D721Med (cell line): ENCODE measurements at regions not wholly inside any gene's neighbourhood (a gene's known extent, or its start where the extent isn't known, plus 50 kb on each side); places are given as distances from the start of the nearest gene placed in this dataset.

Experiments used
- DNase-seq: peaks from one replicate; pipeline ENCODE4 v3.0.0; 2011; ENCODE audit warnings: low spot score; ENCODE audit not compliant: insufficient read length
- FAIRE-seq: peaks from 2 replicates; lab custom pipeline; 2011; peaks lifted over from hg19 to GRCh38; lab: Jason Lieb, UNC
- CTCF ChIP-seq: IDR thresholded peaks from 2 replicates; pipeline ENCODE4 v1.5.1; 2012; ENCODE audit warnings: mild to moderate bottlenecking, control low read depth; ENCODE audit not compliant: insufficient read depth; ENCODE audit errors: missing control alignments

GRCh38 chr7:17038160-17038782, 156.5 kb upstream of the AGR3 start:
- FAIRE-seq: no peak
- no peak for DNase-seq
- TF ChIP-seq CTCF: no peak

GRCh38 chr7:17038783-17039170, 157.0 kb upstream of the AGR3 start:
- no peak for FAIRE-seq
- no peak for TF ChIP-seq CTCF
- no peak for DNase-seq

DNA sequence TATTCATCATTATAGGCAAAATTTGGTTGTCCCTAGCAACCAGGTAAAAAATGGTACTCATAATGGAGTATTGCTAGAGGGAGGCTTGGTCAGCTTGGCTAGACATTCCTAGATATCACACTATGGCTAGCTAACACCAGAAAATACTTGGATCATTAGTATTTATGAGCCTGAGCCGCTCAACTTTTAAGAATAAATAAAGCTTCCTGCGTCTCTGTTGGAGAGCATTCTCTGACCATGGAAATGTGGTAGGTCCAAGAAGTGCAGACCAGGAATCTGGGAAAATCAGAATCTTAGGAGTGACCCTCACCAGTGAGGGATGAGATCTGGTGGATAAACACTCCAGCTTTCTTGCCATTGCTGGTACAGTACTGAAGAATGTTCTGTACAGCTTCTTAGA, 157.6 kb upstream of the AGR3 start:
- FAIRE-seq (no peak), DNase-seq (no peak)
- TF ChIP-seq CTCF: no peak

DNA sequence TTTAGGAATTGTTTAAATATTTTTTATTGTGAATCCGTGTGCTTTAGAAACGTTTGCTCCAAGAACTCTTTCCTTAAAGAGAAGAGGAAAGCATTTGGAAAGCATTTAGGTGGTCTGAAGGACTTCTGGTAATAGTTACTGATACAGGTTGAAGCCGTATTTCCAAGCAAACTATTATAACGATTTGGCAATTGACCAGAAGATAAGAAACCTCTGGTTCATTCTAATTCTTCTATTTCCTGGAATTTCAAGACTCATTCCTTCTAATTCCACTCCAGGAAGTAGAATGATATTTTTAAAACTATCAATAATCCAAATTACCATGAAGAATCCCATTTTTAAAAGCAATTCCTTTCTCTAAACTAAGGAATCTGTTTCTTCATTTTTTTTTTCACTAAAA, 158.9 kb upstream of the AGR3 start:
- FAIRE-seq (no peak), DNase-seq (no peak)
- TF ChIP-seq CTCF: no peak

DNA sequence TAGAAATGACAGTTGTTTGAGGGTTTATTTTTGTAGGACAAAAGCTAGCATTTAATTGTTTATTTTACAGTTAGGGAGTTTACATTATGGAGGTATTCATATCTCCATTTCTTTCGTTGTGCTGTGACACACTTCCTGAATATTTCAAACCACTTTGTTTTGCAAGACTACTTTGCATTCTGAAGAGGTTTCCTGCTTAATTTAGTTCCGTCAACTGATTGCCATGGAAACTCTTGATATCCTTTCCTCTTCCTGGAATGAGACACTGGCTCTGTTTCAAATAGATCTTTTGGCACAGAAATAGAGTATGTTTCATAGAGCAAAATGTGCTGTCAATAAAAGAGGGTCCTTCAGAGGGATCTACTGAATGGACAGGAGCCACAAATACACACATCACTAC, 159.5 kb upstream of the AGR3 start:
- no peak for TF ChIP-seq CTCF
- DNase-seq: no peak
- FAIRE-seq: no peak

DNA sequence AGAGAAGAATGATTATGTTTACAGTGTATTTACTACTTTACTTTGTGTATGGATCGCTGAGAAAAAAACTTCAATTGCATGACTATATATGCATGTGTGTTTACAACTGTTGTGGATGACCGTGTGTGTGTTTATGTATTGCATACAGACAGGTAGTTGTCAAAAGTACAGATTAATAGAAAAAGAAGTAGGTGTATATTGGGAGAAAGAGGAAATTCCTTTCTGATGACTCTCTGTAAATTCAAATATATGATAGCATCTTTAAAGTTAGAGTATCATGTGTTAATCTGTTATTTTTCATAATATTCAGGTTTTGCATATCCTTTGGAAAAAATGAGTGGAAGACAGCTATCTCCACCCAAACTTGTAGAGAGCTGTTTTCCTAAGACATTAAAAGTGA, 160.4 kb upstream of the AGR3 start:
- DNase-seq (no peak), FAIRE-seq (no peak)
- no peak for TF ChIP-seq CTCF

- FAIRE-seq: no peak
- no peak for DNase-seq
- no peak for TF ChIP-seq CTCF
These were observed 161.5 kb upstream of the AGR3 start for GRCh38 chr7:17043012-17043877.
